ENCODE measurements at regions not wholly inside any gene's neighbourhood (a gene's known extent, or its start where the extent isn't known, plus 50 kb on each side); places are given as distances from the start of the nearest gene placed in this dataset.

- TF ChIP-seq CTCF (IDR thresholded peaks at IDR 0.05) = no peak
- TF ChIP-seq POLR2A (IDR thresholded peaks at IDR 0.05) = no peak
- TF ChIP-seq EP300 (IDR thresholded peaks at IDR 0.05) = no peak
These were observed 69.7 kb upstream of the ITGA11 start for GRCh38 chr15:68501616-68502015.
